ENCODE measurements at regions not wholly inside any gene's neighbourhood (a gene's known extent, or its start where the extent isn't known, plus 50 kb on each side); places are given as distances from the start of the nearest gene placed in this dataset.

DNA sequence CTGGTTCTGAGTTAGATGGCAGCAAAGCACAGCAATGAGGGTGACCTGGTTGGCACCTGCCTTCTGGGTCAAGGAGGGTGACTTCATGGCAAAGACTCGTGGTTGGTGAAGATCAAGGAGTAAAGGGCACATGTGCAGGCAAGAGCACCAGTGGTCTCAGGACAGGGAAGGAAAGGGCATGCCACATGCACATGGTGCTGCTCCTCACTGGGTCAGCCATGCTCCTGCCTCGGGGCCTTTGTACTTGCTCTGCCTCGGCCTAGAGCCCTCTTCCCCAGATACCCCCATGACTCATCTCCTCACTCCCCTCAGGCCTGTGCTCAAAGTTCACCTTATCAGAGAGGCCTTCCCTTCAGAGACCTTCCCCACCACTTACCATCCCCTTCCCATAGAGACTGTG is 106.7 kb upstream of the KDM7A start:
- Histone ChIP-seq H3K9me3 (ENCODE audit: control insufficient read depth, insufficient read depth, low read length) (no peaks in the 10 kb centered on the region; the same call in 1 of the 2 replicates), H3K27me3 (ENCODE audit: control insufficient read depth, insufficient read depth, low read length) (peaks cover 20% of the 10 kb centered on the region), H3K27ac (ENCODE audit: low read depth, low read length) (no peak overlapping the region), H3K4me3 (ENCODE audit: low read depth, low read length) (no peak overlapping the region)
- TF ChIP-seq, protein P1, sequence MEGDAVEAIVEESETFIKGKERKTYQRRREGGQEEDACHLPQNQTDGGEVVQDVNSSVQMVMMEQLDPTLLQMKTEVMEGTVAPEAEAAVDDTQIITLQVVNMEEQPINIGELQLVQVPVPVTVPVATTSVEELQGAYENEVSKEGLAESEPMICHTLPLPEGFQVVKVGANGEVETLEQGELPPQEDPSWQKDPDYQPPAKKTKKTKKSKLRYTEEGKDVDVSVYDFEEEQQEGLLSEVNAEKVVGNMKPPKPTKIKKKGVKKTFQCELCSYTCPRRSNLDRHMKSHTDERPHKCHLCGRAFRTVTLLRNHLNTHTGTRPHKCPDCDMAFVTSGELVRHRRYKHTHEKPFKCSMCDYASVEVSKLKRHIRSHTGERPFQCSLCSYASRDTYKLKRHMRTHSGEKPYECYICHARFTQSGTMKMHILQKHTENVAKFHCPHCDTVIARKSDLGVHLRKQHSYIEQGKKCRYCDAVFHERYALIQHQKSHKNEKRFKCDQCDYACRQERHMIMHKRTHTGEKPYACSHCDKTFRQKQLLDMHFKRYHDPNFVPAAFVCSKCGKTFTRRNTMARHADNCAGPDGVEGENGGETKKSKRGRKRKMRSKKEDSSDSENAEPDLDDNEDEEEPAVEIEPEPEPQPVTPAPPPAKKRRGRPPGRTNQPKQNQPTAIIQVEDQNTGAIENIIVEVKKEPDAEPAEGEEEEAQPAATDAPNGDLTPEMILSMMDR (IDR thresholded peaks at IDR 0.05; ENCODE audit: low read depth, low read length), result no peak
- DNase-seq (ENCODE audit: low read depth, low spot score), result no peak
- CTCF ChIA-PET, result no interaction called here
- POLR2A ChIA-PET, result no interaction called here

DNA sequence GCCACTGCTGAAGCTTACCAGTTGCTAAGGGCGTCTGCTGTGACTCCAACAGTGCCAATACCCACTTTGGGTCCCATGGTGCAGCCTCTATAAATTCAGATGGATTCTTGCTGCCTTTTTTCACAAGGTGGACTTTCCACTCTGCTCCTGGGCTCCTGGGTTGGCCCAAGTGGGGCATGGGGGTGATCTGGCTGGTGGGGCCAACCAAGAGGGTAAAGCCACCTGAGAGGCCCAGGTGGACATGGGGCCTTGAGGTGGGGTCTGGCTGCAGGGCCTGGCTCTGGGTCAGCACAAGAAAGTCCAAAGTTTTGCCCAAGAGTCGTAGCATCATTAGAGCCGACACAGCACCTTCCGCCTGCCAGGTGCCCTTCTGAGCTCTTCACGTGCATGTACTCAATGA is 105.2 kb upstream of the KDM7A start:
- H3K4me3 ChIP-seq (ENCODE audit: low read depth, low read length), result no peak overlapping the region
- ChIA-PET POLR2A (no interaction called here), CTCF (no interaction called here)
- peaks cover 19% of the 10 kb centered on the region for H3K27me3 ChIP-seq (ENCODE audit: control insufficient read depth, insufficient read depth, low read length)
- no peaks in the 10 kb centered on the region; the same call in 1 of the 2 replicates for H3K9me3 ChIP-seq (ENCODE audit: control insufficient read depth, insufficient read depth, low read length)
- H3K27ac ChIP-seq (ENCODE audit: low read depth, low read length), result no peak overlapping the region
- TF ChIP-seq, protein P1 (IDR thresholded peaks at IDR 0.05; ENCODE audit: low read depth, low read length), result no peak
- no peak for DNase-seq (ENCODE audit: low read depth, low spot score)

DNA sequence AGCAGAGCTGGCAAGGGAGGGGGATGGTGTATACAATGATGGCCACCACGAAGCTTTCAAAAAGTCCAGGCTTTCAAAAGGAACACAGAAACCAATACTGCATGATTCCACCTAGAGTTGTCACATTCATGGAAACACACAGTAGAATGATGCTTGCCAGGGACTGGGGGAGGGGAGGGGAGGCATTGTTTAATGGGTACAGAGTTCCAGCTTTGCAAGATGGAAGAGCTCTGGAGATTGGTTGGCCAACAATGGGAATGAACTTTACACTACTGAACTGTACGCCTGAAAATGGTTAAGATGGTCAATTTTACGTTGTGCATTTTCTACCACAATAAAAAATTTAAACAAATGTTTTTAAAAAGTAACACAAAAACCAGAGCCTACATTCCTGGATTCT is 104.5 kb upstream of the KDM7A start:
- H3K27ac ChIP-seq (ENCODE audit: low read depth, low read length), result no peak overlapping the region
- CTCF ChIA-PET, result no interaction called here
- H3K9me3 ChIP-seq (ENCODE audit: control insufficient read depth, insufficient read depth, low read length), result no peaks in the 10 kb centered on the region; the same call in 1 of the 2 replicates
- POLR2A ChIA-PET, result no interaction called here
- no peak overlapping the region for H3K4me3 ChIP-seq (ENCODE audit: low read depth, low read length)
- peaks cover 24% of the 10 kb centered on the region for H3K27me3 ChIP-seq (ENCODE audit: control insufficient read depth, insufficient read depth, low read length)
- no peak for DNase-seq (ENCODE audit: low read depth, low spot score)
- TF ChIP-seq, protein P1 (IDR thresholded peaks at IDR 0.05; ENCODE audit: low read depth, low read length), result no peak

DNA sequence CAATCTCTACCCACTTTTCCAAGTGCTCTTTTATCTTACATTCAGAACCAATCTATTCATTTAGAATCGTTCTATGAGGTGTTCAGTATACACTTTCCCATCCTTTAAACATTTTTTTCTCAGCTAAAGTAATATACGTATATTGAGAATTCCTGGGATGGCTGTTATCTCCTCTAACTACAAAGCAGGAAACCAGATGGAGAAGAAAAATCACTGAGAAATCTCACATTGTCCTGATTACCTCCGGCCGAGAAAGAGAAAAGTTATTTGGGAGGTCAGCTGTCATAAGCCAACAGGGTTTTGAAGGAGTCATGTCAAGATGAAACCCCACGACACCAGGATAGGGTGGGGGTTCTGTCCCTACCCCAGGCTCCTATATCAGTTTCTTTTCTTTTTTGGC is 99.2 kb upstream of the KDM7A start:
- TF ChIP-seq, protein P1 (IDR thresholded peaks at IDR 0.05; ENCODE audit: low read depth, low read length), result no peak
- Histone ChIP-seq H3K27me3 (ENCODE audit: control insufficient read depth, insufficient read depth, low read length) (peaks cover 21% of the 10 kb centered on the region), H3K4me3 (ENCODE audit: low read depth, low read length) (no peak overlapping the region), H3K9me3 (ENCODE audit: control insufficient read depth, insufficient read depth, low read length) (no peaks in the 10 kb centered on the region), H3K27ac (ENCODE audit: low read depth, low read length) (no peak overlapping the region)
- no peak for DNase-seq (ENCODE audit: low read depth, low spot score)
- POLR2A ChIA-PET, result interaction anchor here (0.6 kb wide), 1 partner anchor 916 kb away, joined by 3 read pairs; the partner anchor contains the start of gene LUC7L2
- CTCF ChIA-PET, result no interaction called here

DNA sequence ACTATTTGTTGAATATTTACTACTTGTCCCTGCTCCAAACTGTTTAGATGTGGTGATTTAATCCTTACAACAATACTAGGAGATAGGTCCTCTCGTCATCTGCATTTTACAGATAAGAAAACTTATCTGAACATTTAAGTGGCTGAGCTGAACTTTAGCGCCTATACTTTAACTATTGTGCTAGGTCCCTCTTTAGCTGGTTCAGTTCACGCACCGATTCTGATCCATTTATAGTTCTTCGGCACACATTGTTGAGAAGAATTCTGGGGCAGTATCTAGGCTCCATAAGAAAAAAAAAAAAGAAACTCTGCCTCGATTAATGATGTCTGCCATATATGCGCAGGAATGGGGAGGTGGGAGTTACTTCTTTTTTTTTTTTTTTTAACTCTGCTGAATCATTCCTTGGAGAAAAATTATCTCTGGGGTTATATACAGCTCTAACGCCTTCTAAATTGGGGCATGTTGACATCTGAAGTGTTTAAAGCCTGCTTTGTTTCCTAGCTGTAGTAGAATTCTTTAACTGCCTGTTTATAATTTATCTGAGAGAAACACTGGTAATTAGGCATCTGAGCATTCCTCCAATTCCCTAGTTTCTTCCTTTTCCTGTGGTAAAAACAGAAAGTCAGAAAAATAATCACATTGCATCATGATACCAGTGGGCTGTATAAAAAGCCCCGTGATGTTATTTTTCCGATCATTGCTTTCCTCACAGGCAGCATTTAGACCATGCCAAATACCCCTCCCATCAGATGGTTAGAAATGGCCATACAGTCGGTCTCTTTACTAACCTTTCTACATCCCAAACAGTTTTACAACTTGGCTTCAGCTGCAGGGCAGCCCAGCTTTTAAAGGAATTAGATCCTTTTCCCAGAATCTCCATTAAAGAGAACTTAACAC is 98.5 kb upstream of the KDM7A start:
- H3K4me3 ChIP-seq (ENCODE audit: low read depth, low read length), result no peak overlapping the region
- no peaks in the 10 kb centered on the region for H3K9me3 ChIP-seq (ENCODE audit: control insufficient read depth, insufficient read depth, low read length)
- H3K27ac ChIP-seq (ENCODE audit: low read depth, low read length), result no peak overlapping the region
- no peak for DNase-seq (ENCODE audit: low read depth, low spot score)
- peaks cover 21% of the 10 kb centered on the region for H3K27me3 ChIP-seq (ENCODE audit: control insufficient read depth, insufficient read depth, low read length)
- TF ChIP-seq, protein P1 (IDR thresholded peaks at IDR 0.05; ENCODE audit: low read depth, low read length), result no peak
- ChIA-PET POLR2A (interaction anchor here (0.6 kb wide), 1 partner anchor 916 kb away, joined by 3 read pairs; the partner anchor contains the start of gene LUC7L2), CTCF (interaction anchor here (0.6 kb wide), 1 partner anchor 31 kb away, joined by 4 read pairs; no protein-coding TSS in a partner anchor)
